ENCODE measurements at regions not wholly inside any gene's neighbourhood (a gene's known extent, or its start where the extent isn't known, plus 50 kb on each side); places are given as distances from the start of the nearest gene placed in this dataset.
A peak's percentile ranks its signal among the peaks of the same experiment; 100 is the strongest.

GRCh38 chr9:71632776-71633175 is 135.5 kb downstream of the CEMIP2 start:
- ATAC-seq (ENCODE audit: low read depth) (no peak), DNase-seq (no peak)
- POLR2A ChIA-PET, result no interaction called here
- H3K27me3 Mint-ChIP-seq, result peaks cover 11% of the 10 kb centered on the region
- H3K27ac Mint-ChIP-seq, result no peak overlapping the region
- peaks cover 10% of the 10 kb centered on the region for H3K4me1 Mint-ChIP-seq
- H3K36me3 Mint-ChIP-seq, result no peaks in the 10 kb centered on the region
- no peak overlapping the region for H3K4me3 Mint-ChIP-seq
- H3K9me3 Mint-ChIP-seq, result no peaks in the 10 kb centered on the region

GRCh38 chr9:71630377-71630995 is 137.8 kb downstream of the CEMIP2 start:
- DNase-seq (no peak), ATAC-seq (ENCODE audit: low read depth) (no peak)
- no peaks in the 10 kb centered on the region for H3K9me3 Mint-ChIP-seq
- no peak overlapping the region for H3K27ac Mint-ChIP-seq
- peak overlapping the region; percentile 3 for H3K4me3 Mint-ChIP-seq
- POLR2A ChIA-PET, result interaction anchor here (0.8 to 1.2 kb wide), 2 partner anchors 9 to 17 kb away, joined by 3 to 5 read pairs; no protein-coding TSS in a partner anchor
- H3K4me1 Mint-ChIP-seq, result peaks cover 10% of the 10 kb centered on the region
- no peaks in the 10 kb centered on the region for H3K36me3 Mint-ChIP-seq
- H3K27me3 Mint-ChIP-seq, result peaks cover 8% of the 10 kb centered on the region

- DNase-seq, result no peak
- POLR2A ChIA-PET, result interaction anchor here (0.8 to 1.4 kb wide), 3 partner anchors 10 to 137 kb away, joined by 3 to 5 read pairs (median 4); no protein-coding TSS in a partner anchor
- H3K9me3 Mint-ChIP-seq, result no peaks in the 10 kb centered on the region
- no peaks in the 10 kb centered on the region for H3K36me3 Mint-ChIP-seq
- H3K4me1 Mint-ChIP-seq, result peaks cover 10% of the 10 kb centered on the region
- peaks cover 8% of the 10 kb centered on the region for H3K27me3 Mint-ChIP-seq
- no peak overlapping the region for H3K27ac Mint-ChIP-seq
- ATAC-seq (ENCODE audit: low read depth), result no peak
- H3K4me3 Mint-ChIP-seq, result no peak overlapping the region
These were observed 138.6 kb downstream of the CEMIP2 start for GRCh38 chr9:71629578-71630215.

- POLR2A ChIA-PET, result interaction anchor here (0.6 kb wide), 1 partner anchor 95 kb away, joined by 3 read pairs; no protein-coding TSS in a partner anchor
- peaks cover 10% of the 10 kb centered on the region for H3K4me1 Mint-ChIP-seq
- no peaks in the 10 kb centered on the region for H3K36me3 Mint-ChIP-seq
- H3K27me3 Mint-ChIP-seq, result peaks cover 9% of the 10 kb centered on the region
- H3K4me3 Mint-ChIP-seq, result no peak overlapping the region
- no peaks in the 10 kb centered on the region for H3K9me3 Mint-ChIP-seq
- DNase-seq (no peak), ATAC-seq (ENCODE audit: low read depth) (no peak)
- no peak overlapping the region for H3K27ac Mint-ChIP-seq
These were observed 140.1 kb downstream of the CEMIP2 start for GRCh38 chr9:71628247-71628646.

GRCh38 chr9:71627537-71627936 is 140.8 kb downstream of the CEMIP2 start:
- H3K9me3 Mint-ChIP-seq, result no peaks in the 10 kb centered on the region
- peaks cover 9% of the 10 kb centered on the region for H3K27me3 Mint-ChIP-seq
- no peak for DNase-seq
- H3K27ac Mint-ChIP-seq, result no peak overlapping the region
- peaks cover 10% of the 10 kb centered on the region for H3K4me1 Mint-ChIP-seq
- POLR2A ChIA-PET, result interaction anchor here (0.6 kb wide), 1 partner anchor 95 kb away, joined by 3 read pairs; no protein-coding TSS in a partner anchor
- no peak for ATAC-seq (ENCODE audit: low read depth)
- H3K4me3 Mint-ChIP-seq, result no peak overlapping the region
- H3K36me3 Mint-ChIP-seq, result no peaks in the 10 kb centered on the region

- no peaks in the 10 kb centered on the region for H3K9me3 Mint-ChIP-seq
- POLR2A ChIA-PET, result no interaction called here
- H3K4me3 Mint-ChIP-seq, result no peak overlapping the region
- DNase-seq, result no peak
- H3K27ac Mint-ChIP-seq, result no peak overlapping the region
- no peak for ATAC-seq (ENCODE audit: low read depth)
- no peaks in the 10 kb centered on the region for H3K36me3 Mint-ChIP-seq
- peaks cover 10% of the 10 kb centered on the region for H3K4me1 Mint-ChIP-seq
- H3K27me3 Mint-ChIP-seq, result peaks cover 8% of the 10 kb centered on the region
These were observed 141.9 kb downstream of the CEMIP2 start for GRCh38 chr9:71626395-71626794.

- Mint-ChIP-seq H3K4me1 (no peaks in the 10 kb centered on the region), H3K9me3 (no peaks in the 10 kb centered on the region), H3K27ac (no peak overlapping the region), H3K36me3 (no peaks in the 10 kb centered on the region), H3K4me3 (no peak overlapping the region), H3K27me3 (peaks cover 8% of the 10 kb centered on the region)
- ATAC-seq (ENCODE audit: low read depth), result no peak
- POLR2A ChIA-PET, result no interaction called here
- no peak for DNase-seq
These were observed 143.6 kb downstream of the CEMIP2 start for GRCh38 chr9:71624728-71625127.

GRCh38 chr9:71620746-71621145 is 147.6 kb downstream of the CEMIP2 start:
- Mint-ChIP-seq H3K27ac (no peak overlapping the region), H3K4me1 (no peaks in the 10 kb centered on the region), H3K9me3 (peaks cover 3% of the 10 kb centered on the region), H3K27me3 (peaks cover 7% of the 10 kb centered on the region), H3K4me3 (no peak overlapping the region), H3K36me3 (no peaks in the 10 kb centered on the region)
- DNase-seq (no peak), ATAC-seq (ENCODE audit: low read depth) (no peak)
- POLR2A ChIA-PET, result no interaction called here

GRCh38 chr9:71620331-71620730 is 148.0 kb downstream of the CEMIP2 start:
- ATAC-seq (ENCODE audit: low read depth) (no peak), DNase-seq (no peak)
- peaks cover 3% of the 10 kb centered on the region for H3K9me3 Mint-ChIP-seq
- H3K27ac Mint-ChIP-seq, result no peak overlapping the region
- H3K4me1 Mint-ChIP-seq, result no peaks in the 10 kb centered on the region
- H3K36me3 Mint-ChIP-seq, result no peaks in the 10 kb centered on the region
- peaks cover 7% of the 10 kb centered on the region for H3K27me3 Mint-ChIP-seq
- POLR2A ChIA-PET, result no interaction called here
- no peak overlapping the region for H3K4me3 Mint-ChIP-seq

GRCh38 chr9:71619926-71620325 is 148.4 kb downstream of the CEMIP2 start:
- ATAC-seq (ENCODE audit: low read depth) (no peak), DNase-seq (no peak)
- POLR2A ChIA-PET, result no interaction called here
- Mint-ChIP-seq H3K4me1 (no peaks in the 10 kb centered on the region), H3K36me3 (no peaks in the 10 kb centered on the region), H3K27ac (no peak overlapping the region), H3K27me3 (peaks cover 7% of the 10 kb centered on the region), H3K4me3 (no peak overlapping the region), H3K9me3 (peaks cover 3% of the 10 kb centered on the region)

- POLR2A ChIA-PET, result no interaction called here
- peaks cover 7% of the 10 kb centered on the region for H3K9me3 Mint-ChIP-seq
- H3K4me1 Mint-ChIP-seq, result no peaks in the 10 kb centered on the region
- H3K36me3 Mint-ChIP-seq, result no peaks in the 10 kb centered on the region
- peaks cover 3% of the 10 kb centered on the region for H3K27me3 Mint-ChIP-seq
- ATAC-seq (ENCODE audit: low read depth) (no peak), DNase-seq (no peak)
- H3K4me3 Mint-ChIP-seq, result no peak overlapping the region
- H3K27ac Mint-ChIP-seq, result no peak overlapping the region
These were observed 153.8 kb downstream of the CEMIP2 start for GRCh38 chr9:71614409-71615010.

GRCh38 chr9:71612889-71613288 is 155.4 kb downstream of the CEMIP2 start:
- POLR2A ChIA-PET, result no interaction called here

GRCh38 chr9:71609448-71609830 is 158.9 kb downstream of the CEMIP2 start:
- H3K4me3 Mint-ChIP-seq, result no peak overlapping the region
- no peak for DNase-seq
- POLR2A ChIA-PET, result no interaction called here
- no peak overlapping the region for H3K27ac Mint-ChIP-seq
- peaks cover 3% of the 10 kb centered on the region for H3K4me1 Mint-ChIP-seq
- no peaks in the 10 kb centered on the region for H3K36me3 Mint-ChIP-seq
- peaks cover 4% of the 10 kb centered on the region for H3K9me3 Mint-ChIP-seq
- peaks cover 10% of the 10 kb centered on the region for H3K27me3 Mint-ChIP-seq
- ATAC-seq (ENCODE audit: low read depth), result no peak

More at GRCh38 chr9:71612889-71613288, 155.4 kb downstream of the CEMIP2 start:
- Mint-ChIP-seq H3K36me3 (no peaks in the 10 kb centered on the region), H3K4me1 (no peaks in the 10 kb centered on the region), H3K27ac (no peak overlapping the region), H3K27me3 (peaks cover 7% of the 10 kb centered on the region), H3K9me3 (peaks cover 7% of the 10 kb centered on the region), H3K4me3 (no peak overlapping the region)
- no peak for DNase-seq
- ATAC-seq (ENCODE audit: low read depth), result no peak
